Adrenal gland (tissue), 5 donors: ENCODE measurements at regions not wholly inside any gene's neighbourhood (a gene's known extent, or its start where the extent isn't known, plus 50 kb on each side); places are given as distances from the start of the nearest gene placed in this dataset.

Experiments
- CTCF ChIP-seq, 6 experiments: fragments of 450-650 bp in 4 of 6; fragments of 200-600 bp in 2 of 6; sonication (generic) in 1 of 6; IDR thresholded peaks; 1 replicate in 5 of 6; 2 replicates in 1 of 6; pipeline versions ENCODE4 v1.5.1 to v1.8.0; 2016 to 2021; ENCODE audit warnings: antibody characterized with exemption in 6 of 6, mild to moderate bottlenecking in 2 of 6, moderate library complexity in 1 of 6
- POLR2A ChIP-seq, 2 donors: fragments of 450-650 bp; IDR thresholded peaks; one replicate each; pipeline ENCODE4 v1.6.1; 2017; ENCODE audit warnings: antibody characterized with exemption in 2 of 2, mild to moderate bottlenecking in 2 of 2, moderate library complexity in 1 of 2
- donor health status: DM: no; HTN: no; CAD: no.

GRCh38 chr18:47737198-47737830 lies 193.1 kb downstream of the SMAD2 start:
- TF ChIP-seq POLR2A (IDR thresholded peaks at IDR 0.05) (no peak), CTCF (IDR thresholded peaks at IDR 0.05) (no peak)
